Stomach (tissue), 4 donors: ENCODE measurements at regions not wholly inside any gene's neighbourhood (a gene's known extent, or its start where the extent isn't known, plus 50 kb on each side); places are given as distances from the start of the nearest gene placed in this dataset.

Experiments
- CTCF ChIP-seq, 7 experiments: fragments of 450-650 bp in 4 of 7; fragments of 200-600 bp in 3 of 7; sonication (generic) in 3 of 7; IDR thresholded peaks; one replicate each; pipeline ENCODE4 v1.5.1; 2016 to 2019; ENCODE audit warnings: antibody characterized with exemption in 7 of 7, control low read depth in 2 of 7, mild to moderate bottlenecking in 1 of 7
- EP300 ChIP-seq: sonication (generic); formaldehyde crosslinking; IDR thresholded peaks from one replicate; pipeline ENCODE4 v1.6.1; 2017; ENCODE audit warnings: antibody characterized with exemption
- POLR2A ChIP-seq, 4 donors: fragments of 450-650 bp; IDR thresholded peaks; one replicate each; pipeline ENCODE4 v1.6.1; 2016; ENCODE audit warnings: antibody characterized with exemption in 4 of 4, control low read depth in 2 of 4, mild to moderate bottlenecking in 1 of 4, moderate library complexity in 1 of 4
- POLR2AphosphoS5 ChIP-seq, 3 donors: sonication (generic); formaldehyde crosslinking; IDR thresholded peaks; one replicate each; pipeline ENCODE4 v1.6.1; 2016; ENCODE audit warnings: antibody characterized with exemption in 3 of 3

DNA sequence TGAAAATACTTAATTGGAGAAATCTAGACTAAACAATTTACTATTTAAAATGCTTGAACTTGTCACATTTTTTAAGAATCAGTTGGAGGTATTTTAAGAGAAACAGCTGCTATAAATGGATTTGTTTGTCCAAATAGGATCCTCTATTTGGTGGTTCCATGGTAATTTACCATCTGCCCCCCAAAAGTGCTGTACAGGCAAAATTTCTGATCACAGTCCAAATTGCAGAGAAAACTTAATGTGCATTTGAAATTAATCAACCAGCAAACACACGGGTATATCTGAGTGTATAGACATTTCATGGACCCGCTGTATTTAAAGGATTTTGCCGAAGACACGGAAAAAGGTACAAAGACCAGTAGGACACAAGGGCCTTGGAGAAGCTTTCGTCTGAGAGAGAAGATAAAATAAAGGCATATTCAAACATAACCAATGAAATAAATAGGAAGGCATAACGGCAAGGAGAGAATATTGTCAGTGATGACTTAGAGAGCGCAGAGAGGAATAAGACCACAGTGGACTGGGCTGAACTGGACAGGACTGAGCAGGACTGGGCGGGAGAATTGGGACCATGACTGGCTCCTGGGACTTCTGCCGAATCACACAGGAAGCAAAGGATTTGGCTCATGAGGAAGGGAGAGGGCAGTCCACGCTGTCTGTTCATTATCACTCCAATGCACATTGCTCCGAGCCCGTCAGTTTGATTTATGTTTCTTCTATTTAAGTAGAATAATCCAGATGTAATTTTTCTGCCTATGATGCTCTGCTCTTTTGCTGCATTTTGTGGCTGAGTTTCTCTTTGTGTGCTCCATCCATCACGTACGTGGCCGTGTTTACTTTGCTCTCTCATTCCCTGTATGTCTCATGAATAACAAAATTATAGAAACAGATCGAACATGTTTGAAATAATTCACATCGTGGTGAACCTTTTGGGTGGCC lies 112.8 kb downstream of the PRLHR start:
- TF ChIP-seq POLR2AphosphoS5 (IDR thresholded peaks at IDR 0.05) = no peak
- TF ChIP-seq CTCF (IDR thresholded peaks at IDR 0.05) = no peak
- TF ChIP-seq POLR2A (IDR thresholded peaks at IDR 0.05) = no peak
- TF ChIP-seq EP300 = no peak
